WERI-Rb-1 (cell line): ENCODE measurements at regions not wholly inside any gene's neighbourhood (a gene's known extent, or its start where the extent isn't known, plus 50 kb on each side); places are given as distances from the start of the nearest gene placed in this dataset.

Source experiments
- DNase-seq: peaks from one replicate; pipeline ENCODE4 v3.0.0-alpha.2; 2020
- H3K27ac ChIP-seq: fragments of 250-450 bp; sonication (Bioruptor Pico); 2 replicates; pipeline ENCODE4 v1.5.1; 2020; ENCODE audit warnings: mild to moderate bottlenecking, moderate library complexity
- H3K27me3 ChIP-seq: fragments of 250-450 bp; sonication (Bioruptor Pico); 2 replicates; pipeline ENCODE4 v1.5.1; 2021; ENCODE audit warnings: mild to moderate bottlenecking, low read depth, moderate library complexity; ENCODE audit not compliant: insufficient read depth, severe bottlenecking
- H3K36me3 ChIP-seq: fragments of 250-450 bp; sonication (Bioruptor Pico); 2 replicates; pipeline ENCODE4 v1.5.1; 2020; ENCODE audit warnings: mild to moderate bottlenecking, moderate library complexity
- H3K4me3 ChIP-seq: 2 replicates; pipeline ENCODE4 v1.5.1; 2011; ENCODE audit warnings: low read depth, mild to moderate bottlenecking, control low read depth, low read length
- H3K9me3 ChIP-seq: fragments of 250-450 bp; sonication (Bioruptor Pico); 2 replicates; pipeline ENCODE4 v1.5.1; 2021; ENCODE audit warnings: mild to moderate bottlenecking, moderate library complexity; ENCODE audit not compliant: severe bottlenecking
- CTCF ChIP-seq: IDR thresholded peaks from 2 replicates; pipeline ENCODE4 v1.5.1; 2011; ENCODE audit warnings: low read depth, mild to moderate bottlenecking, control low read depth, inconsistent platforms, low read length

- H3K4me3 ChIP-seq, result no peak overlapping the region
- H3K27ac ChIP-seq, result no peak overlapping the region
- H3K27me3 ChIP-seq, result no peaks in the 10 kb centered on the region
- no peaks in the 10 kb centered on the region for H3K9me3 ChIP-seq
- H3K36me3 ChIP-seq, result no peaks in the 10 kb centered on the region
- TF ChIP-seq CTCF, result no peak
- DNase-seq, result no peak
These were observed 373.0 kb upstream of the SMIM30 start for GRCh38 chr7:113491305-113491704.

GRCh38 chr7:113487925-113488731 is 369.8 kb upstream of the SMIM30 start:
- Histone ChIP-seq H3K4me3 (no peak overlapping the region), H3K27ac (no peak overlapping the region), H3K9me3 (no peaks in the 10 kb centered on the region), H3K27me3 (no peaks in the 10 kb centered on the region), H3K36me3 (no peaks in the 10 kb centered on the region)
- no peak for DNase-seq
- TF ChIP-seq CTCF, result no peak

GRCh38 chr7:113486548-113486947 is 368.2 kb upstream of the SMIM30 start:
- H3K9me3 ChIP-seq, result no peaks in the 10 kb centered on the region
- no peak overlapping the region for H3K4me3 ChIP-seq
- TF ChIP-seq CTCF, result no peak
- no peak overlapping the region for H3K27ac ChIP-seq
- H3K27me3 ChIP-seq, result no peaks in the 10 kb centered on the region
- H3K36me3 ChIP-seq, result no peaks in the 10 kb centered on the region
- no peak for DNase-seq

- no peak for TF ChIP-seq CTCF
- Histone ChIP-seq H3K4me3 (no peak overlapping the region), H3K36me3 (no peaks in the 10 kb centered on the region), H3K27ac (no peak overlapping the region), H3K27me3 (no peaks in the 10 kb centered on the region), H3K9me3 (no peaks in the 10 kb centered on the region)
- DNase-seq, result no peak
These were observed 365.3 kb upstream of the SMIM30 start for GRCh38 chr7:113483657-113484056.

GRCh38 chr7:113480537-113480936 is 362.2 kb upstream of the SMIM30 start:
- H3K27me3 ChIP-seq, result no peaks in the 10 kb centered on the region
- no peaks in the 10 kb centered on the region for H3K9me3 ChIP-seq
- TF ChIP-seq CTCF, result no peak
- H3K4me3 ChIP-seq, result no peak overlapping the region
- H3K27ac ChIP-seq, result no peak overlapping the region
- DNase-seq, result no peak
- no peaks in the 10 kb centered on the region for H3K36me3 ChIP-seq
